Stimulated activated naive CD4-positive, alpha-beta T cell (primary cell): ENCODE measurements at regions not wholly inside any gene's neighbourhood (a gene's known extent, or its start where the extent isn't known, plus 50 kb on each side); places are given as distances from the start of the nearest gene placed in this dataset.
A peak's percentile ranks its signal among the peaks of the same experiment; 100 is the strongest.
"Not testable (repeated sequence)": the region's sequence is repeated elsewhere in the genome, so short reads cannot be mapped to it uniquely, and the experiment has no call there.

ENCODE experiments used
- DNase-seq, 6 experiments: peaks; one replicate each; lab custom pipeline; 2025; lab: John Stamatoyannopoulos, UW

DNA sequence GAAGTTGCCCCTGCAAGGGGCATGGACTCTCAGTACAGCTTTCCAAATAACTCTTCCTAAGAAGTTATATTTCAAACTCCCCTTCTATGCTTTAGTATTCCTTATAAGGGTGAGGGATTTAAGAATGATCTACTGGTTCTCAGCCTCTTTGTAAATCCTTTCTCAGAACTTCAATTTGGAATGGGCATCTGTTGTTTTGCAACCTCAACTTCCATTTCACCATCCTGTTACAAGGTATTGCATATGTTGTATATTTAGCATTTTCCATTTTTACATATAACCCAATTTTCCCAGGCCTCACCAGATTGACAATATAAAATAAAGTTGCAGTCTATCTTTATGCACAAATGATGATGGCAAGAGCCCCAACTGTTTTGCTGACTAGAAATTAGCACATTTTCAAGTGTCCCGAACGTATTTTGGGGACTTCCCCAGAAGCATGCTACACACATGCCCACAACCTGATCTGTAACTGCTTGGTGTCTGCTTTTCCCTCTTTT, 154.9 kb upstream of the CARMIL1 start:
- no peak for DNase-seq

DNA sequence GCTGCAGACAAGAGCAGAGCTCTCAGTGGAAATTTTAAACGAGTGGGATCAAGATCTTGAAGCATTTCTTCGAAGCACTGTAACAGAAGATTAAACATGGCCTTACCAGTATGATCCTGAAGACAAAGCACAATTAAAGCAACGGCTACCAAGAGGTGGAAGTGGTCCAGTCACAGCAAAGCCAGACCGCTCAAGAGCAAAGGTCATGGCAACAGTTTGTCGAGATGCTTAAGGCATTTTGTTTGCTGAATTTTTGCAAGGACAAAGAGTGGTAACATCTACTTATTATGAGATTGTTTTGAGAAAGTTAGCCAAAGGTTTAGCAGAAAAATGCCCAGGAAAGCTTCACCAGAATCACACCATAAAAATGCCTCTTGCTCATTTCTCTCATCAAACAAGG, 153.4 kb upstream of the CARMIL1 start:
- DNase-seq, result no peak

DNA sequence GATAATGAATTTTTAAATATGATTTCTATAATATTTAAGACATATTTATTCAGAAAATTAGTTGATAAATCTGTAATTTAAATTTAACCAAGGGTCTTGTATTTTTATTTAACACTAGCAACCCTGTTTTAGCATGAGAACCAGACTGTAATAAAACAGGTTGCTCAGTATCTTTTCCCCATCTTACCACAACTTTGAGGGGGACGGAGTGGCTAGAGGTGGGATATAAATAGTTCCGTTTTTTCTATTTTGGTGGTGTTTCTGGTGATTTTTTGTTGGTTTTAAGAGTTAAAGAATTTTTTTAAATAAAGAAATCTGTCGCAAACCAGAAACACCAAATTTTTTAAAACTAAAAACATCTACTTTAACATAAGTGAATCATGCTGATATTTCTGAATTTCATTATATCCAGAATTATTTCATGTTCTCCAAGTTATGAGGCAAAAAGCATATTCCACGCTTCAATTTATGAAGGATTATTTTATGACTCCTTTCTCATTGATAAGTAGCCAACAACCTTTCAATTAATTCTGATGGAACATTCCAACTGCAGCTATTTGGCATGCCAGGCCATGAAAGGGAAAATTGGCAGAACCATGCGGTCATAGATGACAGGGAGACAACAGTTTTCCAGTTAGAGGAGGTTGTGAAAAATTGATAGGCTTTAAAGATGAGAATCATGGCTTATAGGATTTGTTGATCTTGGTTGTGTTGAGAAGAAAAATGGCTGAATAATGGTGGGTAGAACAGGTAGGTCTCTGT, 151.9 kb upstream of the CARMIL1 start:
- DNase-seq, result no peak

DNA sequence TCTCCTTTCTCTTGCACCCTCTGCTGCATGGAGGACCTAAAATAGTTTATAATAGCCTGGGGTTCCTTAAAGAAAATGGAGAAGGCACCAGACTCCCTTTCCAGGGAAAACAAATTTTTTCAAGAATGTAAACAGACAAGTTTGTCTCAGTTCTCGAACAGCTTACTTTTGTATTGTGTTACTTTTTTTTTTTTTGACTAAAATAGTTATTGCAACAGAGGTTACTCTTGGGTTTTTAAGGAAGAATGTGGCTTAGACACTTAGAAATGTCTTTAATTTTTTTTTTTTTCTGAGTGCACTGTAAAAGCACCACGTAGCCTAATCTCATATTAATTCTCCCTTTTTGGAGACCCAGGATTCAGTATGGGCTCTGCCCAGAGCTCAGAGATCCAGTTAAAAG, 148.7 kb upstream of the CARMIL1 start:
- no peak for DNase-seq

DNA sequence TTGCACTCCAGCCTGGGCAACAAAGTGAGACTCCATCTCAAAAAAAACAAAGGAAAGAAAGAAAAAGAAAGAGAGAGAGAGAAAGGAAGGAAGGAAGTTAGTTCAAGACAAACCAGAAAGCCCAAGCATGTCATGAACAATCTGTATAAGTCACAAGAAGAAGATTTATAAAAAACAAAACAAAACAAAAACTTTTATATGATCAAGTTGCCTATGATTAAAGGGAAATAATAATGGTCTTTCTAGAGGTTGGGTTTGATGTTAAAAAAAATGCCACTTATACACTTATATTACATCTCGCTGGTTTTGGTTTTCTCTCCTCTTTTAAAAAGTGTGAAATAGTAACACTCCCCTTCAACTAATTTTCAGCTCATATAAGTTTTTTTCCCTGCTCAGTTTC, 146.2 kb upstream of the CARMIL1 start:
- no peak for DNase-seq

DNA sequence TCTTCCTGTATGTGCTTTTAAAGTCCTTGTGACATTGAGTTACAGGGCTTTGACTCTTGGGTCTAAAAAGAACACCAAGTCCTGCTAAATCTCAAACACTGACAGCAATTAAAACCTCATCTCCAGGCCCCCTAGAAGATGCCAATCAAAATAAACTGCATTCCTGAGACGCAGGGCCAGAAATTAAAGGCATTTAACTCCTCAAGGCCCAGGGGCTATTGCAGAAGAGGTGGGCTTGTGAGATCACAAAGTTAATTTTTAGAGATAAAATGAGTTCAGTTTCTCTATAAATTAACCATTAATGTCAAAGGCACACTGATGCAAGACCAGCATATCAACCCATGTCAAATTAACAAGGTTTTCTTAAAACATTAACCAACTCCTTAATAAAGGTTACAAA, 145.6 kb upstream of the CARMIL1 start:
- no peak for DNase-seq

DNA sequence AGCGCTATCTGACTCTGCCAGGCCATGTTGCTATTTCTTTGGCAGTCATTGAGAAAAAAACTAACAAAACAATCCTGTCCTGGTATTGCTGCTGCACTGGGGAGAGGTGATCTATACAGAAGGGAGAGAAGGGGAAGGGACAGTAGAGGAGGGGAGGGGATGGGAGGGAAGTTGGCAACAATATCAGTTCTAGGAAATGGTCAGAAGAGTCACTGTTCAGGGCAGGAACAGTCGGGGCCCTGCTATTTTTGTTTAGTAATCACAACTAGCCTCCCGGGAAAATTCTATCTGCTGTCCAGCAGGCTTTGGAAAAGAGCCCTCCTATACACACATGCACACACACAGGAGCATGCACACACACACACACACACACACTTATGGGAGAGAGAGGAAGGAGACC, 142.3 kb upstream of the CARMIL1 start:
- no peak for DNase-seq

DNA sequence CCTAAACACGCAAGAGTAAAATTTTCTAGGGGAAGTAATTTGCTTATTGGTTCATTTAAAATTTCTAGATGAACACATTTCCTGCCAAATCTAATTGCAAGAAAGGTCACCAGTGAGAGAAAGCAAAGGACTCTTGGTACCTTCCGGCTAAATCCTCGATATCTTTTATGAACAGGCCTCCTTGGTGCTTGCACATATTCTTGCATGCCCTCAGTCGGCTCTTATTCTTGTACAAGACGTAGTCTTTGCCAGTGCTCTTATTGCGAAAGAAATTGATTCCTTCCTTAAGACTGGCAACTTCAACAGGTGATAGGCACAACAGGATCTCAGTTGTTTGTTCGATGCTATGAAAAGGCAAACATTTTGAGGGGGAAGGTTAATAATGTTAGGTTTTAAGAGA, 141.7 kb upstream of the CARMIL1 start:
- DNase-seq, result peak in 2 of 6 experiments; percentile 17 to 27

DNA sequence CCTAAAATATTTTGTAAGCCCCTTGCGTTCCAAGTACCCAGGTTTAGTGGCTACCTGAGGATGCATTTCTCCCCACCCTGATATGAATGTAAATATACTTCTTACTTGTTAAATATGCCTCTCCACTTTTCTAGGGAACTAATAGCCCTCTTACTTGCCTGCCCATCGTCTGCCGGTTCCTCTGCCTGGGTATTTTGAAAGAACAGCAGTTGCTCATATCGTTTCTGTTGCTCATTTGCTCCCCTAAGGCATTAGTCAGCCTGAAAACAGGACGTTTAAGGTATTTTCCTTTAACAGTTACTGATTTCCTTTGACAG, 141.3 kb upstream of the CARMIL1 start:
- DNase-seq, result peak in 1 of 6 experiments; percentile 10

DNA sequence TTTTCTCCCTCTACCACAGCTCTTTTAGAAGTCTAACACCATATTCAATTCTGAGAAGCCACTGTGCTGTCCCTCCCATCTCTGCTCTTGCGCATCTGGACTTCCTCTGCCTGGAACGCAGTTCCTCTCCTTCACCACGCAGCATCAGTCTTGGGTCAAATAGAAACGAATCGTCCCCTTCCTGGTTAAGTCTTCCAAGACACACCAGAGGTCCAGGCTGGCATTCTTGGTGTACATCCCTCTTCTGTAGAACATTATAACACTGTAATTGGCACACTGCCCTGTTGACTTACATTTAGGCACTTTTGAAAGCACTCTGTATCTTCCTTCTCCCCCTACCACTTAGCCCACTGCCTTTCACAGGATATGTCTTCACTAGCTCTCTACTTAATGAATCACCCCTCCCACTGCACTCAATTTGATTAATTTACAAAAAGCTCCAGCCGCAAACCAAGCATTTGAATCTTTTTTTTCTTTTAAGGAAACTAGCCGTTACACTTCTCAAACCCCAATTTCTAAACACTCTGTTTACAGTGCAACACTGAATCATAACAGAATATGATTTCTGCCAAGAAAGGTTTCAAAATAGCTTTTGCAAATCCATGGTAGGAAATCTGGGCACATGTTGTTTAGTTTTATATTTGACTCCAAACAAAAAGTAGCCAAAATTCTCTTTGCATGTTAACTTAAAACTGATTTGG, 140.8 kb upstream of the CARMIL1 start:
- DNase-seq, result peak; percentile 3 to 67 (median 37)

DNA sequence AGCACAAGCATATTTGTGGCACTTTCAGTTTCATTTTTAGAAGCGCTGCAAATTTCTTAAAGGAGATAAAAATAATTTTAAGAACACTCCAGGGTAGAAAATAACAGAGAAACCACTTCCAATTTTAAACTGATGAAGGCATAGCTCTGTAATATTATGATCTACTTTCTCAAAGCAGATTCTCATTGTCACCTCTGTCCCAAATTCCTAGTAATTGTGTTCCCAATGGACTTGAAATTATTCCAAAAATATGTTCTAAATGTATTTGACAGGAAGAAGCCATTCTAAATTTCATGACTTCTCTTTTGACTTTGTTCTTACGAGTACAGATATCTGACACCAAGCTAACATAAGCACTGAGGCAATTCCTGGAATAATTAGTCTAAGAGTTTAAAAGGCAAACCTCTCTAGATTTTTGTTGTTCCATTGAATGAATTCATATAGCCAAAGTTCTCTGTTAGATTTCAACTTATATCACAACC, 140.2 kb upstream of the CARMIL1 start:
- peak in 1 of 6 experiments; percentile 29 for DNase-seq

DNA sequence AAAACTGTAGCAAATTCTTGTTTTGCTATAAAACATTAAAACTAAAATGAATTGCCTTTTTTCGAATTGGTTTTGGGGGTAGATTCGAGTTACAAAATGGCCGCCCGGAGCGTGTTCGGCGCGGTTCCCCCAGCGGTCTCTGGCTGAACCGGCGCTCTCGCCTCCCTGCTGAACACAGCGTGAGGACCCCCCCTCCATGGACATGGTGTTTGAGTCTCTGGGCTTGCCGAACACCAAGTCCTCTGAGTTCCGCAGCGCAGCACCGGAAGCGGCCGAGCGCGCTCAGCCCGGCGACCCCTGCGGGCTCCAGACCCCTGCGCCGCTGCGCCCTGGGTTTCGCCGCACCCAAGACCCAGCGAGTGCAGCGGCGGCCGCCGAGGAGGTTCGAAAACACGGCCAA, 139.6 kb upstream of the CARMIL1 start:
- DNase-seq, result not testable (repeated sequence)

DNA sequence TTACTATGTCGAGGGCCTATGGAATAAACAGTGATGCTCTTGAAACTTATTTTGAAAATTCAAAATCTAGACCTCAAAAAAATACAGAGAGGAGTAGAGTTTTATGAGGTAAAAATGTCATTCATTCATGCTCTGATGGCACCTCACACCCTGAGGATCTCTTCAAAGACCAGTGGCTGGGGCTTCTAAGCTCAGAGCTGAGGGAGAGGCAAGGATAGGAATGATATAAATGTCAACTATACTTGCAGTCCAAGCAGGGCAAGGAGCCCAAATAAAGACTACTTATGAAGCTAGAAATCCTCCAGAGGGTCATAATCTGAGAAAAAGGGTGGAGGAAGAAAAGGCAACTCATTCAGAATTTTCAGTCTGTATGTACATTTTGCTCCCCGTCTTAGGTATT, 136.7 kb upstream of the CARMIL1 start:
- DNase-seq, result no peak

DNA sequence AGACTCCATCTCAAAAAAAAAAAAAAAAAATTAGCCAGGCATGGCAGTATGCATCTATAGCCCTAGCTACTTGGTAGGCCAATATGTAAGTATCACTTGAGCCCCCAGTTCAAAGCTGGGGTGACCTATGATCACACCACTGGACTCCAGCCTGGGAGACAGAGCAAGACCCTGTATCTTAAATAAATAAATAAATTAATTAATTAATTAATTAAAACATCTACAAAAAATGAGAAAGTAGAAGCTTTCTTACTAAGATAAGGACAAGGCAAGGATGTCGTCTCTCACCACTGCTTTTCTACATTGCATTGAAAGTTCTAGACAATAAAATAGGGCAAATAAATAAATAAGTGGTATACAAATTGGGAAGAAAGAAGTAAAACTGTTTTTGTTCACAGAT, 134.3 kb upstream of the CARMIL1 start:
- DNase-seq, result no peak

DNA sequence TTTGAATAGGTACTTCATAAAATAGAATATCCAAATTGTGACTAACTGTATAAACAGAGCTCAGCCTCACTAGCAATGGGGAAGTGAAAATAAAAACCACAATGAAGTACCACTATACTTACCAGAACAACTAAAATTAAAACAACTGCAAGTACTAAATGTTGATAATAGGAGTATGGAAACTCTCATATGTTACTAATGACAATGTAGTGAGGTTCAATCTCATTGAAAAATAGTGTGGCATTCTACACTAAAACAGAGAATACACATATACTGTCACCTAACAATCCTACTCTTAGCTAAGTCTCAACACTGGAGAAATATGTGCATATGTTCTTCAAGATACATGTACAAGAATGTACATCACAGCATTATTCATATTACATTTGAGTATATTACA, 132.0 kb upstream of the CARMIL1 start:
- DNase-seq, result no peak

DNA sequence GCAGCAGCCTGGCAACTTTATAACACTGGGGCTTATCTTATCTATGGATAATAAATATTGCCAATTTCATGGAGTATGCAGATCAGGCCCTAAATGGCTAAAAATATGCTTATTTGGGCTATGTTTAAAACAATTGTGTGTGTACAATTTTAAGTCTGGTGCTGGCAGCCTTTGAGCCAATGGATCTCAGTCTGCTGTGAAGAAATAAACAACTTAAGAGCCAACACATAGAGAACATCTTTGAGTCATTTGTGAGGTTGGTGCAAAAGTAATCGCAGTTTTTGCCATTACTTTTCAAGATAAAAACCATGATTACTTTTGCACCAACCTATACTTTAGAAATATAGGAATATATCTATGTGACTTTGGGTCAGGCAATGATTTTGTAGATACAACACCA, 129.1 kb upstream of the CARMIL1 start:
- DNase-seq, result no peak

DNA sequence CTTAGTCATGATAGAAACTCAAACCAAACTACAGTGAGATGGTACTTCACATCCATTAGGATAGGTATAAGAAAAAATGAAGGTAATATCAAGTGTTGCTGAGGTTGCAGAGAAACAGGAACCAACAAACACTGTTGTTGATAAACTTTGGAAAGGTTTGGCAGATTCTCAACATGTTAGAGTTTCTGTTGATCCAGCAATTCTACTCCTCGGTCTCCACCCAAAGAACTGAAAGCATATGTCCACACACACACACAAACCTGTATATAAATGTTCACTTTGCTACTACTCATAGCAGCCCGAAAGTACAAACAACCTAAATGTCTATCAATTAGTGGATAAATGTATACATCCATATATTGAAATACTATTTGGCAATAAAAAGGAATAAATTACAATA, 128.3 kb upstream of the CARMIL1 start:
- DNase-seq, result no peak

DNA sequence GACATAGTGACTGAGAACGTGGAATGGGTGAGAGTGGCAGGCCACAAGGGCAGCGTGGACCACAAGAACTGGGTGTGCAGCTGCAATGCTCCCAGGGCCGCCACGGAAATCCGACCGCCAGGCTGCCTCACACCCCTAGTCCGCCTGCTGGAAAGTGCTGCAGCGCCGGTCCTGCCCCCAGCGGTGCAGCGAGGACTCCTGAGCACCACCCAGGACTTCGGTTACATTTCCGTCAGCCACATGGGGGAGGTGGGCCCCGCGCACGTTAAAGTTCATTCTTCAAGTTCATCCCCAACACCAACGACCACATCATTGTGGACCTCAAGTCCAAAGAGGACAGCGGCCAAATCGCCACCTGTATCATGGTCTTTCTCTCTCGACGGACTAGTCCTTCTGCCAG, 126.1 kb upstream of the CARMIL1 start:
- DNase-seq, result no peak

DNA sequence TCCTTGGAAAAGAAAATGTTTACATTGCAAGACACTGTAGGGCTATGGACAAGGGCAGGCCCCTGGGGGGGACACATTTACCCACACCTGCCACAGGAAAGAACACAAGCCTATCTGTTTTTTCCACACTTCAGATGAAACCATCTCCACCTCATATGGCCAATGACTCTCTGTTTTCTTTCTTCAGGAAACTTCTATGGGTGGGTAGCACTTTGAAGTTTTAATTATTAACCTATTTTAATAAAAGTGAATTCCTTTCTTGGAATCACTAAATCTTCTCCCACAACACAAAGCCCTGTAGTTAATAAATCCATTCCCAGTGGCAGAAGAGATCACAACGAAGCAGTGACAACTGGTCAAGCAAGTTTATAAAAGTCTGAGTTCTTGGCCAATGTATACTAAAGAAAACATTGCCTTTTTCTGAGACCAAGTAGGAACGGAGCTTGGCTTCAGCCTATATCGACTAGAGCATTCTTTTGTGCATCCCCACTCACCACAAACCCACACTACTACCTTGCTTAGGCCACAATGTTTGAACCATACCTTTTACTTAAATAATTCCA, 125.1 kb upstream of the CARMIL1 start:
- DNase-seq, result no peak

DNA sequence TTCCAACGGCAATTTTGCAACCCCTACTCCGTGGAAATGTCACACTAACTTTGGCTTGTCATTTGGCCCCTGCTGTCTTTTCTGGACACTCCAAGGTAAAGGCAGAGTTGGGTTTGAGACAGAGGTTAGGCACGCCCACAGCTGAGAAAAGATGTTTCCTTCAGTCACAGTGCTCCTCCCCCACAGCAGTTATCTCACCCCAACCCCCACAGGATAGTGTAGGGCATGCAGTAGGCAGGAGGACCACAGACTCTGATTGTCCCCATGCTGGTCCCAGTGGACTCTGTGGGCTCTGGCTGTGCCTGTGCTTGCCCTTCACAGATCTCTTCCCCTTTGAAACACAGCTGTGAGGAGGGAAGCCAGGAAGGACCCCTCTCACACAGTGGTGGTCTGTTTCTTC, 124.0 kb upstream of the CARMIL1 start:
- DNase-seq, result no peak

DNA sequence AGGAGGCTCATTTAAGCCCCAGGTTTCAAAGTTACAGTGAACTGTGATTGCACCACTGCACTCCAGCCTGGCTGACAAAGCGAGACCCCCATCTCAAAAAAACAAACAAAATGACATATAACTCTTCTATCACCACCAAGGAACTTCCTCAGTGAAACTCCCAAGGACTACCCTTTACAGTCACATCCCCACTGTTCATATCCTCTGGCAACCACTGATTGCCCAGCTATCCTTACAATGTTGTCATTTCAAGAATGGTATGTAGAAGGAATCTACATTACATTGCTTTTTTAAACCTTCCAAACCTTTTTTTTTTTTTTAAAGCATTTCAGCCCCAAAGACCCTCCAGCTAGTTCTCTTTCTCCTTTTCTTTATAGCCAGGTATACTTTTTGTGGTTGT, 123.1 kb upstream of the CARMIL1 start:
- DNase-seq, result no peak

DNA sequence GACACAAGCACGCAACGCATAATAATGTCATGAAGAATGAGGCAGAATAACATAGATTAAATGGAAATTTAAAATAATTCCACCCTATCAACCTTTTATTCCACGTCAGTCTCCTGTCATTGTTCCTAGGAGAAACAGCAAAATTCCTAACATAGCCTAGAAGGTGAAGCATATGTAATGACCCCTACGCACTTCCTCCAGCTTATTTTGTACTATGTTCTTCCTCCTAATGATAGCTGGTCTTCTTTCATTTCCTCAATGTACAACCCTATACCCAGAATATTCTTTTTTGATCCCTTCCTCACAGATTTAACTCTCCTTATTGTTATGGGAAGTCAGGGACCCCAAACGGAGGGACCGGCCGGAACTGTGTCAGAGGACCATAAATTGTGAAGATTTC, 122.0 kb upstream of the CARMIL1 start:
- no peak for DNase-seq

DNA sequence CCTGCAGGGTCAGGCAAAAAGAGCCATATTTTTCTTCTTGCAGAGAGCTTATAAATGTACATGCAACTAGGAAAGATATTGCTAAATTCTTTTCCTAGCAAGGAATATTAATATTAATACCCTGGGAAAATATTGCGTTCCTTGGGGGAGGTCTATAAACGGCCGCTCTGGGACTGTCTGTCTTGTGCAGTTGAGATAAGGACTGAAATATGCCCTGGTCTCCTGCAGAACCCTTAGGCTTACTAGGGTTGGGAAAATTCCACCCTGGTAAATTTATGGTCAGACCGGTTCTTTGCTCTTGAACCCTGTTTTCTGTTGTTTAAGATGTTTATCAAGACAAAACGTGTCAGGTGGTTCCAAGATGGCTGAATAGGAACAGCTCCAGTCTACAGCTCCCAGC, 121.3 kb upstream of the CARMIL1 start:
- DNase-seq, result no peak
